Activated T-cell treated with anti-CD3 and anti-CD28 coated beads for 4 hours (primary cell): ENCODE measurements at regions not wholly inside any gene's neighbourhood (a gene's known extent, or its start where the extent isn't known, plus 50 kb on each side); places are given as distances from the start of the nearest gene placed in this dataset.
"Not testable (repeated sequence)": the region's sequence is repeated elsewhere in the genome, so short reads cannot be mapped to it uniquely, and the experiment has no call there.

Experiments
- DNase-seq: peaks from one replicate; pipeline ENCODE4 v3.0.0-alpha.2; 2020

- no peak for DNase-seq
Observed at GRCh38 chr2:128591022-128591860, 272.6 kb upstream of the HS6ST1 start.

DNA sequence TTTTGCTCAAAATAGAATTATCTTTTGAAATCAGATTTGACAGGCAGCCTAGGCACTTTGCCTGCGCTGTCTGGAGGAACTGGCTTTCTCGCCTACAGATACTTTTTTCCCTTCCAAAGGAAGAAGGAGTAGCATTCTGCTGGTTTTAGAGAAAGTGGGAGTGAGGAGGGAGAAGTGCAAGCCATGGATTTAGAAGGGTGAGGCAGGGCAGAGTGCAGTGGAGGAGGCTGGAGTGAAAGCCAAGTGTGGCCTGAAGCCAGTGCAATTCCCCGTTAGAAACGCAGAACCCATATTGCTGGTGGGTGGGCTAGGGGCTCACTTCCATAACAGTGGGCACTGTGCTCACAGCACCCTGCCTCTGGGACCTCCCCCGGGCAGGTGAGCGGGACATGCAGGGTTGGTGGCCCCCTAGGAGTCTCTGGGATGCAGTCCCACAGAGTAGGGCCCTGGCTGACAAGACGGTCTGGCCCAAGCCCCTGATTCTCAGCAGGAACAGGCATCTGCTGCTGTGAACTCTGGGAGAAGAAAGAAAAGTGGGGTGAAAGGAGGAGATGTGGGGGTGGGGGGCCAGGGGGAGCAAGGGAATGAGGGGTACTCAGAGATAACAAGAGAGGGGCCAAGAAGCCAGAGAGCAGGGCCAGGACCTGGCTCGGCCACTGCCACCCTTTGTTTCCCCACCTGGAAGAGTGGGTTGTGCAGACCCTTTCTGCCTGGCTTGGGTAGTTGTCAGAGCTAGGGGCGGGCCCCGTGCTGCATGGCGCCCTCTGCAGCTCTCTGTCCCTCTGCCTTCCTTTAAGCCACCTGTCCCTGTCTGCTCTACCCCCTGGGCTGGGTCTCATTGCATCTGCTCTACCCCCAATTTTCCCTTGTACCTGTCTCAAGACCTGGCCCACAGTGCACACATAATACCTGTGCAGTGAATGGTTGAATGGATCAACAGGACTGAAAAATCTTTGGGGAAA, 273.5 kb upstream of the HS6ST1 start:
- no peak for DNase-seq

DNA sequence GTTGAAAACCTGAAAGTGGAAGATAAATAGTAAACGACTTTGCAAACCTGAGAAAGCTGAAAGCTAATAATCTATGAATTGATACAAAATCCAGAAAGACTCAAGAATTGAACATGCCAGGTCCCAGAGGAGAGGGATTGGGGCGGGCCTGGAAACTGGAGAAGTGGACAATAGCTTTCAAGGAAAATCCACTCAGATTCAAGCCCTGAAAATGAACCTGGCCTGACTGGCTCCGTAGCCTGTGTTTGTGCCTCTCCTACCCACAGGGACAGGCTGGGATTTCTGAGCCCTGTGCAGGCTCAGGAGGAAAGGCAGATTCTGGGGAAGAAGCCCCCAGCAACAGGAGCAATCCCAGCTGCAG, 274.8 kb upstream of the HS6ST1 start:
- no peak for DNase-seq

DNA sequence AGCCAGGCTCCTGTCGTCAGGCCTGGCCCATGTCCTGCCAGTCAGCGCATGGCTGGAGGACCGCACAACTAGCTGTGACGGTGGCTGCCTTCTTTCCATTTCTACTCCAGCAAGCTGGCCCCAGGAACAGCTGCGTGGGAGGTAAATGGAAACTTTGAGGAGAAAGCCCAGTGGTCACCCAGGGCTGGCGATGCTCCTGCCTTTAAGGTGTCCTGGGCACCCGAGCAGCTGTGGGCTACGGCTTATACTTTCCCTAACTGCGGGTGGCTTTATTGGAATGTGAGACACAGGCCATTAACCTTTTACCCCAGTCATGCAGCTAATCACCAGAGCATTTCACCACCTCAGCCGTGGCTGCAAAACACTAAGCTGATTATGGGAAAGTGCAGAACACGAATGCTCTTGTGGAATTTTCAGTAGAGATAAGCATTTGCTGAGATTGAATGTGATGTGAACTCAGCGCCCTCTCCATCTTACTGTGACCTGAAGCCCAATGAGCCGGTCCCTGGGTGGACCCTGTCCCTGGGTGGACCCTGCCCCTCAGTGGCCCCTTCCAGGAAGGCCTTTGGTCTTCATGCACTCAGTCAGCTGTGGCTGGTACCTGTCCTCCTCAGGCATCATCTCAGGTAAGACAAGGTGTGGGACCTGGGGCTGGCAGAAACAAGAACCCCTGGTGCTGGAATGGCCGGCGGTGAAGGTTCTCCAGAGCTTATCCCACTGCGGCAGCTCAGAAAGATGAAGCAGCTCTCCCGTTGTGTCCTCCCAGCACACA, 275.4 kb upstream of the HS6ST1 start:
- no peak for DNase-seq

- DNase-seq: no peak
Observed at GRCh38 chr2:128594651-128594910, 275.9 kb upstream of the HS6ST1 start.

GRCh38 chr2:128594953-128595677, 276.4 kb upstream of the HS6ST1 start:
- no peak for DNase-seq

- no peak for DNase-seq
Observed at GRCh38 chr2:128595763-128596395, 277.2 kb upstream of the HS6ST1 start.

DNA sequence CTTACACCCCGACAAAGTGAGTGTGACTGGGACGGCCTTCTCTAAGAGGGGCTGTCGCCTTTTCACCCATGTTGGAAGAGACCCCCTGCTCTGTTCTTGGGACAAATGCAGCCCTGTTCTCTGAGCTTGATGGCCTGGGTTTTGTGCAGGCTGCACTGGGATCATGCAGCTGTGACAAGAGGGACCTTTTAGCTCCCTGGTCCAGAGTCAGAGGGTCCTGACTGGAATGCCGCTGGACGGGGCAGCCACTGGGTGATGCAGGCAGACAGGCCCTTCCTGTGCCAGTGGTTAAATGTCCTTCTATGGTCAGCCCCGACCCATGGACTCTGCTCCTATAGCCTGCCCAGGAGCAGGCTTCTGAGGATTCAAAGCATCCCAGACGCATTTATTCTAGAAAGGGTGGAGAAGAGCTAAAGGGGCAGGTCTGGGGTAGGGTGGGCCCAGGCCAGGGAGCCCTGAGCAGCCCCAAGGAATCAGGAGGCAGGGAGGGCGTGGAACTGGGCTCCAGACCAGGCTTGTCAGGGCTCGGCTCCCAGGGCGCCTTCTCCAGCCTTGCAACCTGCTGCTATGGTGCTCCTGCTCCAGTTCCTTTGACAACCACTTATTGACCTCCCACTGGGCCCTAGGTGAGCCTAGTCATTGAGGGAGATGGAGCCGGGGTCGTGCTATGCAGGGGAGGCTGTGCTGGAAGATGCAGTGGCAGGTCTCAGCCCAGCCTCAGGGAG, 277.9 kb upstream of the HS6ST1 start:
- DNase-seq: no peak

- no peak for DNase-seq
Observed at GRCh38 chr2:128597121-128597762, 278.6 kb upstream of the HS6ST1 start.

DNA sequence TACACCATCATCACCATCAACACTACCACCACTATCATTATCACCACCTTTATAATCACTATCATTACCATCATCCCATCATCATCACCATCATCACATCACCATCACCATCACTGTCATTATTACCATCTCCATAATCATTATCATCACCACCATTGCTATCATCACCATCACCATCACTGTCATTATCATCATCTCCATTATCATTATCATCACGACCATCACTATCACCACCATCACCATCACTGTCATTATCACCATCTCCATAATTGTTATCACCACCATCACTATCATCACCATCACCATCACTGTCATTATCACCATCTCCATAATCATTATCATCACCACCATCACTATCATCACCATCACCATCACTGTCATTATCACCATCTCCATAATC, 279.6 kb upstream of the HS6ST1 start:
- not testable (repeated sequence) for DNase-seq

- no peak for DNase-seq
Observed at GRCh38 chr2:128598862-128599441, 280.3 kb upstream of the HS6ST1 start.

DNA sequence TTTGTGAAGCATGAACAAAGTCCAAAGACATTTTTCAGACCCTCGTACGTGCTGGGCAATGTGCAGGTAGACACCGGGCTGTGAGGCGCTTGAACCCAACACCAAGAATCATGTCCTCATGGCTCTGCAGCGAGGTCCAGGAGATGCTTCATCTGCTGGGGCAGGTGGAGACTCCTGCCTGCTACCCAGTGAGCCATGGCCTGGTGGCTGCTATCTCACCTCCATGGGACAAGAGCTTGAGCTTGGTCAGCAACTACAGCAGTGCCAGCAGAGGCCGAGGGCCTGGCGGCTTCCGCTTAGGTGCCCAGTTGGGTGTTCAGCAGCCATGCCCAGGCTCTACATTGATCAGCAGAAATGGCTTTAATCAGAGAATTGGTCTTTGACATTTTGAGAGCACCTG, 281.0 kb upstream of the HS6ST1 start:
- no peak for DNase-seq

DNA sequence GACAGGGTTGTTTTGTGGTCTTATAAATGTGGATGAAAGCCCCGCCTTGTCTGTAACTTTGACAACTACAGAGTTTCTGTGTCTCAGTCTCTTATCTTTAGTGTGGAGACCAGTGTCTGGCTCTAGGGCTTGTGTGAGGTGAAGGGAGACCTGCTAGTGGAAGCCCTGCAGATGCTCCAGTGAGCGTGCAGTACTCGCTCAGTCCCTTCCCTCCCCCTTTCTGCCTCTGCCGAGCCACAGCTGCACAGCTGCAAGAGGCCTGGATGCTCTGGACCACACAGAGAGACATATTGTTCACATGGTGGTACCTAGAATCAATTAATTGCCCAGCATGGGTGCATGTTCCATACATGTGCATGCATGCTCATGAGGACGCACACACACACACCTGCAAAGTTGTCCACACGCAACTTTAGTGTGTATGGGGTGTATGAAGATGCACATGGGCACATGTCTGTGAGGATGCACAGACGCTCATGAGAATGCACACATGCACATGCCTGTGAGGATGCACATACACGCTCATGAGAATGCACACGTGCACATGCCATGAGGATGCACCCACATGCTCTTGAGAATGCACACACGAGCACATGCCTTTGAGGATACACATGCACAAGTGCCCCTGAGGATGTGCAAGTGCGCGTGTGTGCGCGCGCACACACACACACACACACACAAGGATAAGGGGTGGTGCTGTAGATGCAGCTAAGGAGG, 282.1 kb upstream of the HS6ST1 start:
- no peak for DNase-seq

DNA sequence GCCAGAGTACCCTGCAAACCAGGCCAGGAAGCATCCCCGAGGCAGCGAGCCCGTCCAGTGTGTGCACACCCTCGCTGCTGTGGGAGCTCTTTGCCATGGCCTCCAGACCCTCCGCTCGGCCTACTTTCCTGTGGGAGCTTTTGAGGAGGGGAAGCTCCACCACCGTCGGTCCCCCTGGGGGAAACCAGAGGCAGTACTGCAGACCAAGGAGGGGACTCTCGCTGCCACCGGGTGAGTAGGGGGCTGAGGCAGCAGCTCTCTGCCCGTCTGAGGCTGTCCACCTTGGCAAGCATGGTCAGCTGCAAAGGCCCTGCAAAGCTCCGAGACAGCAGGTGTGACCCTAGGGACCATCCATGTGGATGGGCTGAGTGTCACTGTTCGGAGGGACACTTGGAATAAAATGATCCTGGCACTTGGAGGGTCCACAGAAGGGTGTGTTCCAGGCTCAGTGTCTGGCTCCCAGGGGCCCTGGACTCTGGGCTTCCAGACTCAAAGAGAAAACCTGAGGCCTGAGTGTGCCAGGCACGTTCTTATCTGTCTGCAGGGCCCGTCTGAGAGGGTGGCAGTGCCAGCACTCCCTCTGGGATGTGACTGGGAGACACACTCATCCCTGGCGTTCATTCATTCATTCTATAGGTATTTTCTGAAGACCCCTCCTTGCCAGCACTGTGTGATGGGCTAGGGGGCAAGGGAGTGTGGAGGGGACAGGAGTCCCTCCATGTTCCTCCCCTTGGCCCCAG, 282.8 kb upstream of the HS6ST1 start:
- DNase-seq: no peak

GRCh38 chr2:128602038-128602698, 283.5 kb upstream of the HS6ST1 start:
- DNase-seq: no peak

GRCh38 chr2:128602699-128603101, 284.0 kb upstream of the HS6ST1 start:
- DNase-seq: no peak

- no peak for DNase-seq
Observed at GRCh38 chr2:128603411-128603924, 284.8 kb upstream of the HS6ST1 start.

DNA sequence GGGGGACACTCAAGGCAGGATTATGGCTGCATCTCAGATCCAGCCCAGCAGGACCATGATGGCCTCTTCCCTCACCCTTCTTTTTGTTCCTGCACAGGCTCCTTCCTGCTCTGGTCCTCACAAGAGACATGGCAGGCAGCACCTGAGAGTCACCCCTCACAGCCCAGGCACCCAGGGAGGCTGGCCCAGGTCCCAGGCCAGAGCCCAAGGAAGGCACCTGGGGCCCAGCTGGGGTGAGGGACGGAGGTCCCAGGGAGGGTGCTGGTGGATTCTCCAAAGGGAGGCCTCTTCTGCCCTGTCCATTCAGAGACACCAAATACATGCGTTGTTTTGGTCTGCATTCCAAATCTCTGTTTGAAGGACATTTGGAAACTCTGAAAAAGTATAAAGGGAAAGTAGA, 285.4 kb upstream of the HS6ST1 start:
- DNase-seq: no peak
